Inflammatory macrophage (primary cell): ENCODE measurements at regions not wholly inside any gene's neighbourhood (a gene's known extent, or its start where the extent isn't known, plus 50 kb on each side); places are given as distances from the start of the nearest gene placed in this dataset.

ENCODE experiments used
- DNase-seq, 2 donors: peaks; one replicate each; pipeline ENCODE4 v3.0.0-alpha.2; 2020 to 2022

GRCh38 chr4:66681962-66682361 is 863.3 kb downstream of the CENPC start:
- DNase-seq, result no peak

- DNase-seq, result no peak
Observed at GRCh38 chr4:66667249-66667648, 878.1 kb downstream of the CENPC start.

- DNase-seq, result no peak
Observed at GRCh38 chr4:66662620-66663019, 882.7 kb downstream of the CENPC start.

- no peak for DNase-seq
Observed at GRCh38 chr4:66658809-66659208, 886.5 kb downstream of the CENPC start.

GRCh38 chr4:66655505-66655904 is 889.8 kb downstream of the CENPC start:
- DNase-seq, result no peak

GRCh38 chr4:66653937-66654336 is 891.4 kb downstream of the CENPC start:
- no peak for DNase-seq

- DNase-seq, result no peak
Observed at GRCh38 chr4:66649236-66649635, 896.1 kb downstream of the CENPC start.

- DNase-seq, result no peak
Observed at GRCh38 chr4:66647926-66648325, 897.4 kb downstream of the CENPC start.

GRCh38 chr4:66647476-66647875 is 897.8 kb downstream of the CENPC start:
- DNase-seq, result no peak

- no peak for DNase-seq
Observed at GRCh38 chr4:66640233-66640990, 904.9 kb downstream of the CENPC start.

- DNase-seq, result no peak
Observed at GRCh38 chr4:66639361-66639760, 905.9 kb downstream of the CENPC start.

GRCh38 chr4:66636349-66636748 is 909.0 kb downstream of the CENPC start:
- no peak for DNase-seq

- DNase-seq, result no peak
Observed at GRCh38 chr4:66633477-66633876, 911.8 kb downstream of the CENPC start.

- no peak for DNase-seq
Observed at GRCh38 chr4:66629927-66630326, 915.4 kb downstream of the CENPC start.

- DNase-seq, result no peak
Observed at GRCh38 chr4:66628146-66628545, 917.2 kb downstream of the CENPC start.

- no peak for DNase-seq
Observed at GRCh38 chr4:66625480-66625879, 919.8 kb downstream of the CENPC start.

- DNase-seq, result no peak
Observed at GRCh38 chr4:66613591-66613990, 931.7 kb downstream of the CENPC start.

GRCh38 chr4:66609014-66609413 is 936.3 kb downstream of the CENPC start:
- no peak for DNase-seq

GRCh38 chr4:66606908-66607307 is 936.6 kb upstream of the EPHA5 start:
- DNase-seq, result no peak

- DNase-seq, result no peak
Observed at GRCh38 chr4:66606215-66606614, 935.9 kb upstream of the EPHA5 start.

- no peak for DNase-seq
Observed at GRCh38 chr4:66604192-66604591, 933.9 kb upstream of the EPHA5 start.

GRCh38 chr4:66602622-66603021 is 932.3 kb upstream of the EPHA5 start:
- DNase-seq, result no peak

GRCh38 chr4:66591968-66592367 is 921.7 kb upstream of the EPHA5 start:
- no peak for DNase-seq

- DNase-seq, result no peak
Observed at GRCh38 chr4:66590488-66591215, 920.4 kb upstream of the EPHA5 start.
